SK-N-SH (cell line): ENCODE measurements at regions not wholly inside any gene's neighbourhood (a gene's known extent, or its start where the extent isn't known, plus 50 kb on each side); places are given as distances from the start of the nearest gene placed in this dataset.

Experiments used
- CTCF ChIA-PET: fragments of 300-600, 350-600 bp; formaldehyde crosslinking; extraction: SDS; loops from one replicate; lab custom pipeline; 2021; lab: Yijun Ruan, JAX
- POLR2A ChIA-PET: fragments of 350-600 bp; sonication (Branson Sonifier 250); formaldehyde crosslinking; extraction: SDS; loops from one replicate; lab custom pipeline; 2020; ENCODE audit warnings: antibody characterized with exemption, inconsistent platforms; lab: Yijun Ruan, JAX
- DNase-seq: peaks from one replicate; pipeline ENCODE4 v3.0.0; 2012
- H2AFZ ChIP-seq: fragments of 200-600 bp; sonication (generic); 2 replicates; pipeline ENCODE4 v1.8.1; 2016; ENCODE audit warnings: antibody characterized with exemption, mild to moderate bottlenecking, low read depth
- H3F3A ChIP-seq: fragments of 200-600 bp; sonication (generic); replicated peaks from 2 replicates; pipeline ENCODE3; 2016; ENCODE audit warnings: antibody characterized with exemption, mild to moderate bottlenecking; ENCODE audit not compliant: insufficient read depth
- H3K27ac ChIP-seq, 2 experiments: fragments of 200-500 bp in 1 of 2; fragments of 200-600 bp in 1 of 2; sonication (Bioruptor generic) in 1 of 2; sonication (generic), shearing (Covaris generic) in 1 of 2; 2 replicates each; pipeline versions ENCODE4 v1.5.1 to v1.6.1; 2014 to 2016; ENCODE audit warnings: low read depth in 2 of 2, inconsistent platforms in 1 of 2, low read length in 1 of 2, mild to moderate bottlenecking in 1 of 2, mixed read lengths in 1 of 2
- H3K27me3 ChIP-seq: fragments of 200-600 bp; sonication (generic), shearing (Covaris generic); 2 replicates; pipeline ENCODE4 v1.6.1; 2016; ENCODE audit warnings: mixed run types; ENCODE audit not compliant: insufficient read depth
- H3K36me3 ChIP-seq, 2 experiments: fragments of 200-500 bp in 1 of 2; fragments of 200-600 bp in 1 of 2; sonication (Bioruptor generic) in 1 of 2; sonication (generic) in 1 of 2; replicated peaks in 1 of 2; 2 replicates each; pipeline versions ENCODE3 to v1.5.1; 2014 to 2016; ENCODE audit warnings: low read length in 1 of 2, mild to moderate bottlenecking in 1 of 2; ENCODE audit not compliant: insufficient read depth in 2 of 2, control insufficient read depth in 1 of 2
- H3K4me1 ChIP-seq, 2 experiments: fragments of 200-500 bp in 1 of 2; fragments of 200-600 bp in 1 of 2; sonication (Bioruptor generic) in 1 of 2; sonication (generic), shearing (Covaris generic) in 1 of 2; 2 replicates each; pipeline versions ENCODE4 v1.5.1 to v1.6.1; 2014 to 2016; ENCODE audit warnings: low read depth in 1 of 2, low read length in 1 of 2, mixed run types in 1 of 2; ENCODE audit not compliant: insufficient read depth in 2 of 2, control insufficient read depth in 1 of 2
- H3K4me2 ChIP-seq: fragments of 200-600 bp; sonication (generic), shearing (Covaris generic); 2 replicates; pipeline ENCODE4 v1.6.1; 2017; ENCODE audit warnings: mixed run types
- H3K4me3 ChIP-seq, 2 experiments: fragments of 200-500 bp in 1 of 2; fragments of 200-600 bp in 1 of 2; sonication (Bioruptor generic) in 1 of 2; sonication (generic), shearing (Covaris generic) in 1 of 2; 2 replicates each; pipeline versions ENCODE4 v1.5.1 to v1.8.1; 2014 to 2016; ENCODE audit warnings: low read depth in 2 of 2, inconsistent platforms in 1 of 2, low read length in 1 of 2, mild to moderate bottlenecking in 1 of 2, mixed read lengths in 1 of 2, moderate library complexity in 1 of 2
- H3K79me2 ChIP-seq: fragments of 200-600 bp; sonication (generic); 2 replicates; pipeline ENCODE4 v1.8.1; 2017; ENCODE audit warnings: mild to moderate bottlenecking; ENCODE audit not compliant: insufficient read depth
- H3K9ac ChIP-seq: fragments of 200-600 bp; sonication (generic); 2 replicates; pipeline ENCODE4 v1.6.1; 2017; ENCODE audit warnings: mixed run types
- H3K9me2 ChIP-seq: fragments of 200-600 bp; sonication (generic); 2 replicates; pipeline ENCODE4 v1.6.1; 2017; ENCODE audit warnings: mixed run types
- H3K9me3 ChIP-seq: fragments of 200-600 bp; sonication (generic); 2 replicates; pipeline ENCODE4 v1.6.1; 2017; ENCODE audit warnings: mixed run types, mild to moderate bottlenecking, moderate library complexity
- H4K20me1 ChIP-seq: fragments of 200-600 bp; sonication (generic); 2 replicates; pipeline ENCODE4 v1.6.1; 2017; ENCODE audit warnings: mild to moderate bottlenecking, mixed run types; ENCODE audit not compliant: insufficient read depth
- EP300 ChIP-seq, 2 experiments: IDR thresholded peaks; 2 replicates each; pipeline versions ENCODE4 v1.4.0 to v1.6.1; 2012; ENCODE audit warnings: borderline replicate concordance in 1 of 2, low read depth in 1 of 2, low read length in 1 of 2
- EZH2phosphoT487 ChIP-seq: fragments of 200-600 bp; sonication (generic); IDR thresholded peaks from 2 replicates; pipeline ENCODE4 v1.6.1; 2017; ENCODE audit warnings: low read depth, mixed run types, mild to moderate bottlenecking, antibody characterized with exemption, moderate library complexity, borderline replicate concordance
- GABPA ChIP-seq: IDR thresholded peaks from 2 replicates; pipeline ENCODE4 v1.4.0; 2012; ENCODE audit warnings: low read depth, mild to moderate bottlenecking
- GATA2 ChIP-seq: sonication (generic); formaldehyde crosslinking; IDR thresholded peaks from 2 replicates; pipeline ENCODE4 v1.5.0; 2020; ENCODE audit warnings: mild to moderate bottlenecking, missing genetic modification reagents
- MEF2A ChIP-seq: IDR thresholded peaks from 2 replicates; pipeline ENCODE4 v1.4.0; 2012; ENCODE audit warnings: low read depth, borderline replicate concordance
- POLR2AphosphoS5 ChIP-seq: IDR thresholded peaks from 2 replicates; pipeline ENCODE4 v1.6.1; 2012; ENCODE audit warnings: low read depth, low read length
- RXRA ChIP-seq: IDR thresholded peaks from 2 replicates; pipeline ENCODE4 v1.4.0; 2012; ENCODE audit warnings: low read depth, mild to moderate bottlenecking, borderline replicate concordance
- SIN3A ChIP-seq: IDR thresholded peaks from 2 replicates; pipeline ENCODE4 v1.6.1; 2012; ENCODE audit warnings: low read depth, mild to moderate bottlenecking, low read length, moderate library complexity, borderline replicate concordance
- SMC3 ChIP-seq: IDR thresholded peaks from 2 replicates; pipeline ENCODE4 v1.6.1; 2012; ENCODE audit warnings: low read depth, low read length, improper control_type of control experiment
- TAF1 ChIP-seq: IDR thresholded peaks from 2 replicates; pipeline ENCODE4 v1.6.1; 2012; ENCODE audit warnings: low read depth, mild to moderate bottlenecking, low read length, moderate library complexity, borderline replicate concordance
- TEAD4 ChIP-seq: IDR thresholded peaks from 2 replicates; pipeline ENCODE4 v1.4.0; 2012; ENCODE audit warnings: mild to moderate bottlenecking, borderline replicate concordance; ENCODE audit not compliant: insufficient read depth
- WGBS: methylation state at CpG from one replicate; pipeline ENCODE4 v1.1.6; 2017; ENCODE audit warnings: low lambda C conversion rate; 5-methylcytosine and 5-hydroxymethylcytosine counted together
- TF ChIP-seq, protein P1 (sequence below): IDR thresholded peaks from 2 replicates; pipeline ENCODE4 v1.4.0; 2012; ENCODE audit warnings: low read depth, borderline replicate concordance
- TF ChIP-seq, protein P2 (sequence below): IDR thresholded peaks from 2 replicates; pipeline ENCODE4 v1.4.0; 2012; ENCODE audit warnings: low read depth, borderline replicate concordance
- TF ChIP-seq, protein P3 (sequence below): IDR thresholded peaks from 2 replicates; pipeline ENCODE4 v1.4.0; 2012; ENCODE audit warnings: low read depth

DNA sequence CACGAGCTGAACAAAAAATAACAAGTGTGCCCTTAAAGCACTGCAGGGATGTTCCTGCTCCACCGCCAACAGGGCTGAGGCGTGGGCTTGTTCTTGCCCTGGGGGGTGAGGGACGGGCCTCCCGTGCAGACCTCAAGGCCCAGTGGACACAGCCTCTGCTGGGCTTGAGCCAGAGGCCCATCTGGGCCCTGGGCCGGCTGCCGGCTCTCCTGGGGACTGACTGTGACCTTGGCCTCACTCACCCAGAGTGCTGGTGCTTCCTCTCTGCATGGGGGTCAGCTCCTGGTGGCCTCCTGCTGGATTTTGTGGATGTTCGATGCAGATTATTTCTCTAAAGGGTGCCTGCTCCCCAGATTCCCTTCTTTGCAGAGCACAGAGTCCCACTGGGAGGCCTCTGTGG lies 54.2 kb upstream of the CDR2 start:
- no peaks in the 10 kb centered on the region for H3K9me3 ChIP-seq
- peaks cover 9 to 15% of the 10 kb centered on the region in 2 experiments for H3K36me3 ChIP-seq
- H3K9ac ChIP-seq = no peak overlapping the region
- no peak overlapping the region for H3K4me3 ChIP-seq
- H3K4me1 ChIP-seq = no peaks in the 10 kb centered on the region; a peak in 1 of 4 replicates
- H3F3A ChIP-seq = no peaks in the 10 kb centered on the region
- WGBS = 70% methylated on average over 4 of the region's 8 CpGs
- no peaks in the 10 kb centered on the region for H4K20me1 ChIP-seq
- no peak overlapping the region for H3K27ac ChIP-seq
- H3K79me2 ChIP-seq = no peaks in the 10 kb centered on the region
- no peaks in the 10 kb centered on the region for H3K9me2 ChIP-seq
- H3K27me3 ChIP-seq = no peaks in the 10 kb centered on the region
- H2AFZ ChIP-seq = no peak overlapping the region
- no peak overlapping the region for H3K4me2 ChIP-seq
- ChIA-PET CTCF (no interaction called here), POLR2A (no interaction called here)
- DNase-seq = no peak
- TF ChIP-seq SMC3 (no peak), SIN3A (no peak), TEAD4 (no peak), GABPA (no peak), MEF2A (no peak), EZH2phosphoT487 (no peak), RXRA (no peak), TAF1 (no peak), GATA2 (no peak), POLR2AphosphoS5 (no peak)
- TF ChIP-seq, protein P1, sequence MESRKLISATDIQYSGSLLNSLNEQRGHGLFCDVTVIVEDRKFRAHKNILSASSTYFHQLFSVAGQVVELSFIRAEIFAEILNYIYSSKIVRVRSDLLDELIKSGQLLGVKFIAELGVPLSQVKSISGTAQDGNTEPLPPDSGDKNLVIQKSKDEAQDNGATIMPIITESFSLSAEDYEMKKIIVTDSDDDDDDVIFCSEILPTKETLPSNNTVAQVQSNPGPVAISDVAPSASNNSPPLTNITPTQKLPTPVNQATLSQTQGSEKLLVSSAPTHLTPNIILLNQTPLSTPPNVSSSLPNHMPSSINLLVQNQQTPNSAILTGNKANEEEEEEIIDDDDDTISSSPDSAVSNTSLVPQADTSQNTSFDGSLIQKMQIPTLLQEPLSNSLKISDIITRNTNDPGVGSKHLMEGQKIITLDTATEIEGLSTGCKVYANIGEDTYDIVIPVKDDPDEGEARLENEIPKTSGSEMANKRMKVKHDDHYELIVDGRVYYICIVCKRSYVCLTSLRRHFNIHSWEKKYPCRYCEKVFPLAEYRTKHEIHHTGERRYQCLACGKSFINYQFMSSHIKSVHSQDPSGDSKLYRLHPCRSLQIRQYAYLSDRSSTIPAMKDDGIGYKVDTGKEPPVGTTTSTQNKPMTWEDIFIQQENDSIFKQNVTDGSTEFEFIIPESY = no peak
- TF ChIP-seq, protein P2, sequence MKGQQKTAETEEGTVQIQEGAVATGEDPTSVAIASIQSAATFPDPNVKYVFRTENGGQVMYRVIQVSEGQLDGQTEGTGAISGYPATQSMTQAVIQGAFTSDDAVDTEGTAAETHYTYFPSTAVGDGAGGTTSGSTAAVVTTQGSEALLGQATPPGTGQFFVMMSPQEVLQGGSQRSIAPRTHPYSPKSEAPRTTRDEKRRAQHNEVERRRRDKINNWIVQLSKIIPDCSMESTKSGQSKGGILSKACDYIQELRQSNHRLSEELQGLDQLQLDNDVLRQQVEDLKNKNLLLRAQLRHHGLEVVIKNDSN = no peak

GRCh38 chr16:22427556-22427955 lies 53.1 kb upstream of the CDR2 start:
- Histone ChIP-seq H3K9me3 (no peaks in the 10 kb centered on the region), H3F3A (no peaks in the 10 kb centered on the region), H3K4me2 (no peak overlapping the region), H3K27ac (no peak overlapping the region), H3K9me2 (no peaks in the 10 kb centered on the region), H3K27me3 (no peaks in the 10 kb centered on the region), H3K4me1 (no peaks in the 10 kb centered on the region; a peak in 1 of 4 replicates), H2AFZ (no peak overlapping the region), H4K20me1 (no peaks in the 10 kb centered on the region), H3K79me2 (no peaks in the 10 kb centered on the region), H3K4me3 (no peak overlapping the region), H3K9ac (no peak overlapping the region), H3K36me3 (peaks cover 9 to 15% of the 10 kb centered on the region in 2 experiments)
- TF ChIP-seq TEAD4 (no peak), EP300 (IDR thresholded peaks at IDR 0.05; ENCODE audit: borderline replicate concordance in 1 of 2, low read depth in 1 of 2, low read length in 1 of 2) (no peak)
- TF ChIP-seq, protein P3, sequence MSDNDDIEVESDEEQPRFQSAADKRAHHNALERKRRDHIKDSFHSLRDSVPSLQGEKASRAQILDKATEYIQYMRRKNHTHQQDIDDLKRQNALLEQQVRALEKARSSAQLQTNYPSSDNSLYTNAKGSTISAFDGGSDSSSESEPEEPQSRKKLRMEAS = no peak
- ChIA-PET CTCF (no interaction called here), POLR2A (no interaction called here)
- 98% methylated on average over 8 of the region's 10 CpGs for WGBS
- no peak for DNase-seq
